DOHH2 (cell line): ENCODE measurements at regions not wholly inside any gene's neighbourhood (a gene's known extent, or its start where the extent isn't known, plus 50 kb on each side); places are given as distances from the start of the nearest gene placed in this dataset.

Experiments used
- H3F3A ChIP-seq: fragments of 200-600 bp; sonication (generic), shearing (Covaris generic); 2 replicates; pipeline ENCODE4 v1.6.0; 2016; ENCODE audit warnings: antibody characterized with exemption, mild to moderate bottlenecking; ENCODE audit not compliant: control insufficient read depth, insufficient read depth
- H3K27ac ChIP-seq: fragments of 200-600 bp; sonication (generic); 2 replicates; pipeline ENCODE4 v1.5.1; 2014; ENCODE audit warnings: low read depth, mild to moderate bottlenecking, low read length, moderate library complexity
- H3K27me3 ChIP-seq: fragments of 200-600 bp; sonication (generic); 2 replicates; pipeline ENCODE4 v1.6.1; 2014; ENCODE audit warnings: mild to moderate bottlenecking, low read length, mixed read lengths; ENCODE audit not compliant: control insufficient read depth
- H3K36me3 ChIP-seq: fragments of 200-600 bp; sonication (generic); 2 replicates; pipeline ENCODE4 v1.6.1; 2014; ENCODE audit warnings: mild to moderate bottlenecking, low read length, moderate library complexity, mixed read lengths; ENCODE audit not compliant: control insufficient read depth
- H3K4me1 ChIP-seq: fragments of 200-600 bp; sonication (generic); 2 replicates; pipeline ENCODE4 v1.6.1; 2014; ENCODE audit warnings: mild to moderate bottlenecking, low read length, mixed read lengths; ENCODE audit not compliant: control insufficient read depth
- H3K4me2 ChIP-seq: fragments of 200-600 bp; sonication (generic); 2 replicates; pipeline ENCODE4 v1.6.0; 2014; ENCODE audit warnings: mild to moderate bottlenecking, low read length, moderate library complexity
- H3K4me3 ChIP-seq: fragments of 200-600 bp; sonication (generic); 2 replicates; pipeline ENCODE4 v1.5.1; 2014; ENCODE audit warnings: mild to moderate bottlenecking, low read length, mixed read lengths
- H3K79me2 ChIP-seq: fragments of 200-600 bp; sonication (generic); 2 replicates; pipeline ENCODE4 v1.6.1; 2014; ENCODE audit warnings: mild to moderate bottlenecking, low read length, mixed read lengths; ENCODE audit not compliant: control insufficient read depth
- H3K9me2 ChIP-seq: fragments of 200-600 bp; sonication (generic); replicated peaks from 2 replicates; pipeline ENCODE4 v1.6.1; 2014; ENCODE audit warnings: mild to moderate bottlenecking, low read length, mixed read lengths; ENCODE audit not compliant: control insufficient read depth
- H3K9me3 ChIP-seq: fragments of 200-600 bp; sonication (generic); 2 replicates; pipeline ENCODE4 v1.6.1; 2014; ENCODE audit warnings: antibody characterized with exemption, low read length, mixed read lengths; ENCODE audit not compliant: control insufficient read depth, insufficient read depth
- H4K20me1 ChIP-seq: fragments of 200-600 bp; sonication (generic); 2 replicates; pipeline ENCODE4 v1.6.0; 2014; ENCODE audit warnings: low read depth, mild to moderate bottlenecking, antibody characterized with exemption, low read length, moderate library complexity; ENCODE audit not compliant: control insufficient read depth, insufficient read depth
- EZH2phosphoT487 ChIP-seq: fragments of 200-600 bp; sonication (generic); IDR thresholded peaks from 2 replicates; pipeline ENCODE4 v1.6.1; 2017; ENCODE audit warnings: borderline replicate concordance, mild to moderate bottlenecking, antibody characterized with exemption, low read length, moderate library complexity, mixed read lengths
- TF ChIP-seq, protein P1 (sequence below): fragments of 200-600 bp; sonication (generic); IDR thresholded peaks from one replicate; pipeline ENCODE4 v1.5.1; 2014; ENCODE audit warnings: antibody characterized with exemption, mild to moderate bottlenecking, low read depth, low read length; ENCODE audit not compliant: poor library complexity, severe bottlenecking

DNA sequence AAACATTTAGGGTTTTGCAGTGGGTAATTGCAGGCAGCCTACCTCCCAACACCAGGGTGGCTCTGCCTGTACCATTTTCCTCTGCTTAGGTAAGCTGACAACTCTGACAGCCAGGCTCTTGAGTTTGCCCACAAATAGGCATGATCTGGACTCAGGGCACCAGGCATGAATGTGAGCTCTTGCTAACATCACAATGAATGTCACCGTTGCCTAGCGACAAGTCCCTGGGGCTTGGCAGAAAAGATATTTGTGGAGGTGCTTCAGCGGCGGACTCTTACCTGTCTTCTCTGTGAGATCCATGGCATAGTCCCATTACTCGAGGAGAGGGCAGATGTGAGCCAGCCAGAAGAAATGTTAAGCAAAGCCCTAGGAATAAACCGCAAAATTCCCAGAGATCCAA, 677.5 kb upstream of the TSPY4 start:
- Histone ChIP-seq H3K4me1 (no peaks in the 10 kb centered on the region), H3K27me3 (no peaks in the 10 kb centered on the region), H3K9me3 (no peaks in the 10 kb centered on the region), H3K4me3 (no peak overlapping the region), H3K27ac (no peak overlapping the region), H3K79me2 (no peaks in the 10 kb centered on the region), H3F3A (no peaks in the 10 kb centered on the region), H3K4me2 (no peak overlapping the region), H4K20me1 (no peaks in the 10 kb centered on the region), H3K36me3 (no peaks in the 10 kb centered on the region), H3K9me2 (no peaks in the 10 kb centered on the region)
- TF ChIP-seq, protein P1, sequence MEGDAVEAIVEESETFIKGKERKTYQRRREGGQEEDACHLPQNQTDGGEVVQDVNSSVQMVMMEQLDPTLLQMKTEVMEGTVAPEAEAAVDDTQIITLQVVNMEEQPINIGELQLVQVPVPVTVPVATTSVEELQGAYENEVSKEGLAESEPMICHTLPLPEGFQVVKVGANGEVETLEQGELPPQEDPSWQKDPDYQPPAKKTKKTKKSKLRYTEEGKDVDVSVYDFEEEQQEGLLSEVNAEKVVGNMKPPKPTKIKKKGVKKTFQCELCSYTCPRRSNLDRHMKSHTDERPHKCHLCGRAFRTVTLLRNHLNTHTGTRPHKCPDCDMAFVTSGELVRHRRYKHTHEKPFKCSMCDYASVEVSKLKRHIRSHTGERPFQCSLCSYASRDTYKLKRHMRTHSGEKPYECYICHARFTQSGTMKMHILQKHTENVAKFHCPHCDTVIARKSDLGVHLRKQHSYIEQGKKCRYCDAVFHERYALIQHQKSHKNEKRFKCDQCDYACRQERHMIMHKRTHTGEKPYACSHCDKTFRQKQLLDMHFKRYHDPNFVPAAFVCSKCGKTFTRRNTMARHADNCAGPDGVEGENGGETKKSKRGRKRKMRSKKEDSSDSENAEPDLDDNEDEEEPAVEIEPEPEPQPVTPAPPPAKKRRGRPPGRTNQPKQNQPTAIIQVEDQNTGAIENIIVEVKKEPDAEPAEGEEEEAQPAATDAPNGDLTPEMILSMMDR, result no peak
- no peak for TF ChIP-seq EZH2phosphoT487

DNA sequence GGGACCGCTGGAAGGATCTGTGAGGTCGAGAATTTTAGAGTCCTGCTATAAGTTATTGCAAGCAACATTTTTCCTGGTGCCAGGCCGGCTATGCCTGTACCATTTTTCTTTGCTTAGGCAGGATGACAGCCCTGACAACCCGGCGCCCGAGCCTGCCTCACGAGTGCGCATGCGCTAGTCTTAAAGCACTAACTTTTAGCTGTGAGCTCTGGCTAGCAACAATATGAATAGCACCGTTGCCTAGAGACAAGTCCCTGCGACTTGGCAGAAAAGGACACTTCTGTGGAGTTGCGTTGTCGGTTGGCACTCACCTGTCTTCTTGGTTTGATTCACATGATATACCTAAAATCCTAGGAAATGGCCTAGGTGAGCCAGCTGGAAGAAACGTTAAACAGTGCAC, 663.4 kb upstream of the TSPY4 start:
- TF ChIP-seq EZH2phosphoT487, result no peak
- TF ChIP-seq, protein P1, result no peak
- no peak overlapping the region for H3K27ac ChIP-seq
- H3K9me3 ChIP-seq, result no peaks in the 10 kb centered on the region
- H3F3A ChIP-seq, result no peaks in the 10 kb centered on the region
- H3K4me3 ChIP-seq, result no peak overlapping the region
- H3K79me2 ChIP-seq, result no peaks in the 10 kb centered on the region
- H3K27me3 ChIP-seq, result no peaks in the 10 kb centered on the region
- no peaks in the 10 kb centered on the region for H3K9me2 ChIP-seq
- H3K4me1 ChIP-seq, result no peaks in the 10 kb centered on the region
- no peaks in the 10 kb centered on the region for H4K20me1 ChIP-seq
- H3K4me2 ChIP-seq, result no peak overlapping the region
- H3K36me3 ChIP-seq, result no peaks in the 10 kb centered on the region

DNA sequence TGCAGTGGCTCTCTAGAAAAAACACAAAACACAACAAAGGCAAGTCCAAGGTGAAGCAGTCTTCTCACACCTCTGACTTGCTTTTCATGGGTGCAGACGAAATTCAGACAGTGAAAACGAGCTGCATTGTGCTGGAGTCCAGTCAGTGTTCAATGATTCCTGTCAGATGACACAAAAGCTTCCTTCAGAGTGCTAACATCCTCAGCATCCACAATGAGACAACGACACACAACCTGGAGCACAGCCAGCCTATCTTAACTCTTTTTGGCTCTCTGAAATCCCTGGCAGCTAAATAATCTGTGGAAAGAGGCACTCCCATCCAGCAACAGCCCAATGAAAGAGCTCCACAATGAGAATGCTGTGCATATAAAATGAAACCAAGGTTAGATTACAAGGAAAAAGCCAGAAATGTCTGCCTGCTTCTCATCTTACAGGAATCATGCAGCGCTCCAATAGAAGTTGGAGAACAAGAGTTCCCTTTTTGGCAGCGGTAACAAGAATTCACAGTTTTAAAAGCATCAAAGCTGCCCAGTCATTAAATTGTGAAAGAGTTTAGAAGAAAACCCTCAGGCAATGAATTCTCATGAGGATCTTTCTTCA, 659.8 kb upstream of the TSPY4 start:
- H3K9me2 ChIP-seq, result no peaks in the 10 kb centered on the region

More for the DNA sequence above, 659.8 kb upstream of the TSPY4 start:
- Histone ChIP-seq H3K27ac (no peak overlapping the region), H3K9me3 (no peaks in the 10 kb centered on the region), H3K79me2 (no peaks in the 10 kb centered on the region), H4K20me1 (no peaks in the 10 kb centered on the region), H3F3A (no peaks in the 10 kb centered on the region), H3K27me3 (no peaks in the 10 kb centered on the region), H3K36me3 (no peaks in the 10 kb centered on the region), H3K4me1 (no peaks in the 10 kb centered on the region), H3K4me3 (no peak overlapping the region), H3K4me2 (no peak overlapping the region)
- TF ChIP-seq, protein P1, result no peak
- TF ChIP-seq EZH2phosphoT487, result no peak
